PFSK-1 (cell line): ENCODE measurements at regions not wholly inside any gene's neighbourhood (a gene's known extent, or its start where the extent isn't known, plus 50 kb on each side); places are given as distances from the start of the nearest gene placed in this dataset.

Experiments
- POLR2AphosphoS5 ChIP-seq: IDR thresholded peaks from 2 replicates; pipeline ENCODE4 v1.6.1; 2012; ENCODE audit warnings: low read depth, mild to moderate bottlenecking, control low read depth, low read length, moderate library complexity
- REST ChIP-seq, 2 experiments: IDR thresholded peaks; 2 replicates each; pipeline versions ENCODE4 v1.6.1 to v1.8.0; 2011 to 2012; ENCODE audit warnings: low read depth in 2 of 2, low read length in 2 of 2, control low read depth in 1 of 2, inconsistent platforms in 1 of 2, mild to moderate bottlenecking in 1 of 2, moderate library complexity in 1 of 2; ENCODE audit not compliant: insufficient read depth in 1 of 2
- TAF1 ChIP-seq: IDR thresholded peaks from 2 replicates; pipeline ENCODE4 v1.6.1; 2012; ENCODE audit warnings: low read length, control low read depth, borderline replicate concordance; ENCODE audit not compliant: insufficient read depth

- TF ChIP-seq REST (IDR thresholded peaks at IDR 0.05; ENCODE audit: insufficient read depth in 1 of 2, low read depth in 2 of 2, low read length in 2 of 2): no peak
- no peak for TF ChIP-seq POLR2AphosphoS5
- no peak for TF ChIP-seq TAF1
Observed at GRCh38 chr10:130952086-130952485, 359.4 kb downstream of the TCERG1L start.
